Stimulated activated CD8-positive, alpha-beta memory T cell treated with anti-CD3 and anti-CD28 coated beads, Interleukin-7, amount 100 ng/mL, for 1 hour (primary cell): ENCODE measurements at regions not wholly inside any gene's neighbourhood (a gene's known extent, or its start where the extent isn't known, plus 50 kb on each side); places are given as distances from the start of the nearest gene placed in this dataset.

Experiments used
- DNase-seq, 2 donors: peaks; one replicate each; pipeline ENCODE4 v3.0.0-alpha.2; 2020; ENCODE audit warnings: low read depth in 2 of 2

GRCh38 chr9:38286357-38286756 is 106.1 kb upstream of the ALDH1B1 start:
- no peak for DNase-seq

GRCh38 chr9:38285236-38285635 is 107.3 kb upstream of the ALDH1B1 start:
- no peak for DNase-seq

- no peak for DNase-seq
These were observed 107.9 kb upstream of the ALDH1B1 start for GRCh38 chr9:38284588-38285051.

GRCh38 chr9:38284039-38284575 is 108.4 kb upstream of the ALDH1B1 start:
- no peak for DNase-seq

- no peak for DNase-seq
These were observed 109.7 kb upstream of the ALDH1B1 start for GRCh38 chr9:38282756-38283155.

- no peak for DNase-seq
These were observed 110.6 kb upstream of the ALDH1B1 start for GRCh38 chr9:38281917-38282316.

- no peak for DNase-seq
These were observed 111.3 kb upstream of the ALDH1B1 start for GRCh38 chr9:38281196-38281595.

GRCh38 chr9:38280251-38280800 is 112.2 kb upstream of the ALDH1B1 start:
- DNase-seq: no peak

- no peak for DNase-seq
These were observed 113.4 kb upstream of the ALDH1B1 start for GRCh38 chr9:38278931-38279679.

- no peak for DNase-seq
These were observed 114.0 kb upstream of the ALDH1B1 start for GRCh38 chr9:38278457-38278856.

- no peak for DNase-seq
These were observed 114.8 kb upstream of the ALDH1B1 start for GRCh38 chr9:38277601-38278200.

GRCh38 chr9:38276771-38277439 is 115.6 kb upstream of the ALDH1B1 start:
- DNase-seq: no peak

GRCh38 chr9:38274800-38275199 is 117.7 kb upstream of the ALDH1B1 start:
- DNase-seq: no peak

- DNase-seq: no peak
These were observed 119.8 kb upstream of the ALDH1B1 start for GRCh38 chr9:38272710-38273109.

GRCh38 chr9:38271666-38272241 is 120.7 kb upstream of the ALDH1B1 start:
- no peak for DNase-seq

- DNase-seq: no peak
These were observed 122.7 kb upstream of the ALDH1B1 start for GRCh38 chr9:38269775-38270174.

- no peak for DNase-seq
These were observed 129.0 kb upstream of the ALDH1B1 start for GRCh38 chr9:38263532-38263931.

- no peak for DNase-seq
These were observed 132.8 kb upstream of the ALDH1B1 start for GRCh38 chr9:38259519-38260218.

- no peak for DNase-seq
These were observed 133.4 kb upstream of the ALDH1B1 start for GRCh38 chr9:38259056-38259455.

GRCh38 chr9:38257626-38258215 is 134.8 kb upstream of the ALDH1B1 start:
- DNase-seq: no peak

GRCh38 chr9:38256461-38256860 is 136.0 kb upstream of the ALDH1B1 start:
- DNase-seq: no peak
